NCI-H2227 treated with DMSO at 0.1 percent for 48 hours (cell line): ENCODE measurements at regions not wholly inside any gene's neighbourhood (a gene's known extent, or its start where the extent isn't known, plus 50 kb on each side); places are given as distances from the start of the nearest gene placed in this dataset.
"Not testable (repeated sequence)": the region's sequence is repeated elsewhere in the genome, so short reads cannot be mapped to it uniquely, and the experiment has no call there.

Source experiments
- DNase-seq: peaks from one replicate; lab custom pipeline; 2025; lab: John Stamatoyannopoulos, UW

- DNase-seq = not testable (repeated sequence)
Measured at GRCh38 chr9:42377530-42378417, 194.3 kb downstream of the SPATA31A6 start.

GRCh38 chr9:42378418-42378815 is 195.0 kb downstream of the SPATA31A6 start:
- no peak for DNase-seq

- DNase-seq = not testable (repeated sequence)
Measured at GRCh38 chr9:42379602-42380001, 196.1 kb downstream of the SPATA31A6 start.

GRCh38 chr9:42384585-42384984 is 201.1 kb downstream of the SPATA31A6 start:
- DNase-seq = not testable (repeated sequence)

GRCh38 chr9:42385574-42386120 is 202.2 kb downstream of the SPATA31A6 start:
- not testable (repeated sequence) for DNase-seq

- no peak for DNase-seq
Measured at GRCh38 chr9:42386477-42386876, 203.0 kb downstream of the SPATA31A6 start.

- DNase-seq = no peak
Measured at GRCh38 chr9:42388146-42388690, 204.8 kb downstream of the SPATA31A6 start.

GRCh38 chr9:42388846-42389245 is 205.4 kb downstream of the SPATA31A6 start:
- DNase-seq = no peak

GRCh38 chr9:42392773-42393455 is 209.5 kb downstream of the SPATA31A6 start:
- DNase-seq = not testable (repeated sequence)

GRCh38 chr9:42396318-42396717 is 212.9 kb downstream of the SPATA31A6 start:
- DNase-seq = no peak

- not testable (repeated sequence) for DNase-seq
Measured at GRCh38 chr9:42397336-42397735, 213.9 kb downstream of the SPATA31A6 start.

- DNase-seq = not testable (repeated sequence)
Measured at GRCh38 chr9:42402919-42403318, 219.5 kb downstream of the SPATA31A6 start.

GRCh38 chr9:42409581-42409980 is 226.1 kb downstream of the SPATA31A6 start:
- DNase-seq = not testable (repeated sequence)

GRCh38 chr9:42412354-42412753 is 228.9 kb downstream of the SPATA31A6 start:
- DNase-seq = not testable (repeated sequence)

GRCh38 chr9:42414865-42415264 is 231.4 kb downstream of the SPATA31A6 start:
- not testable (repeated sequence) for DNase-seq

GRCh38 chr9:42419652-42420051 is 236.2 kb downstream of the SPATA31A6 start:
- DNase-seq = not testable (repeated sequence)

GRCh38 chr9:42420324-42420723 is 236.9 kb downstream of the SPATA31A6 start:
- not testable (repeated sequence) for DNase-seq

- DNase-seq = not testable (repeated sequence)
Measured at GRCh38 chr9:42421630-42422029, 238.2 kb downstream of the SPATA31A6 start.

- not testable (repeated sequence) for DNase-seq
Measured at GRCh38 chr9:42430674-42431615, 247.5 kb downstream of the SPATA31A6 start.

GRCh38 chr9:42431616-42432010 is 248.2 kb downstream of the SPATA31A6 start:
- not testable (repeated sequence) for DNase-seq
